KMS-11 (cell line): ENCODE measurements at regions not wholly inside any gene's neighbourhood (a gene's known extent, or its start where the extent isn't known, plus 50 kb on each side); places are given as distances from the start of the nearest gene placed in this dataset.

Experiments used
- H2AFZ ChIP-seq: fragments of 200-600 bp; sonication (generic); 2 replicates; pipeline ENCODE4 v1.6.1; 2016; ENCODE audit warnings: antibody characterized with exemption, mixed run types, low read depth
- H3K27ac ChIP-seq: fragments of 200-600 bp; sonication (generic); 2 replicates; pipeline ENCODE4 v1.6.1; 2016; ENCODE audit warnings: mild to moderate bottlenecking, mixed run types
- H3K27me3 ChIP-seq: fragments of 200-600 bp; sonication (generic); 2 replicates; pipeline ENCODE4 v1.6.1; 2017; ENCODE audit warnings: mild to moderate bottlenecking, low read depth, mixed run types, moderate library complexity; ENCODE audit not compliant: insufficient read depth
- H3K36me3 ChIP-seq: fragments of 200-600 bp; sonication (generic); 2 replicates; pipeline ENCODE4 v1.6.1; 2017; ENCODE audit warnings: mild to moderate bottlenecking, mixed run types; ENCODE audit not compliant: insufficient read depth
- H3K4me1 ChIP-seq: fragments of 200-600 bp; sonication (generic); 2 replicates; pipeline ENCODE4 v1.6.1; 2016; ENCODE audit warnings: mild to moderate bottlenecking, low read depth, mixed run types; ENCODE audit not compliant: poor library complexity, severe bottlenecking
- H3K4me2 ChIP-seq: fragments of 200-600 bp; sonication (generic); 2 replicates; pipeline ENCODE4 v1.7.0; 2016; ENCODE audit warnings: mild to moderate bottlenecking, mixed run types
- H3K4me3 ChIP-seq: fragments of 200-600 bp; sonication (generic); IDR thresholded peaks from 2 replicates; pipeline ENCODE4 v1.6.1; 2017; ENCODE audit warnings: low read depth, low read length, mixed read lengths; ENCODE audit not compliant: insufficient read depth
- H3K79me2 ChIP-seq: fragments of 200-600 bp; sonication (generic); 2 replicates; pipeline ENCODE4 v1.6.1; 2016; ENCODE audit warnings: low read depth, mixed run types; ENCODE audit not compliant: insufficient read depth
- H3K9ac ChIP-seq: fragments of 200-600 bp; sonication (generic); 2 replicates; pipeline ENCODE4 v1.6.1; 2016; ENCODE audit warnings: mild to moderate bottlenecking, mixed run types
- H4K20me1 ChIP-seq: fragments of 200-600 bp; sonication (generic); 2 replicates; pipeline ENCODE4 v1.6.1; 2016; ENCODE audit warnings: mild to moderate bottlenecking, mixed run types; ENCODE audit not compliant: insufficient read depth
- TF ChIP-seq, protein P1 (sequence below): fragments of 200-600 bp; sonication (generic); conservative IDR thresholded peaks from 2 replicates; pipeline ENCODE4 v1.6.1; 2017; ENCODE audit warnings: low read depth, mild to moderate bottlenecking, antibody characterized with exemption, low read length, moderate library complexity, mixed read lengths

DNA sequence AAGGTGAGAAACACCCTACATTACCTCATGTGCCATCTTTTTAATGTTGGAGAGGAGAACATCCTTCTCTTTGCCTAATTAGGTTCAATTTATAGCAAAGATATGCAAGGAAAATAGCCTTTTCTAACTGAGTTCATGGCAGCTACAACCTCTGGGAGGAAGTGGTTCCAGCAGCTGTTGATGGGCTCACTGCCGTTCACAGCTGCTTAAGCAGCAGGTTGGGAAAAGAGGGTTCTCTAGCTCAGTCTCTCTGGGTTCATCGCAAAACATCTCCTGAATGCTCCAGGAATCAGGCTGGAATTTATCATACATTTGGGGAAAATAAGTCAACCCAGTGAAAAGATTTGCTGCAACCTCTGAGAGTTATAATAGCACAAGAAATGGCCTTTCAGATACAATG, 115.1 kb downstream of the UNC5CL start:
- TF ChIP-seq, protein P1, sequence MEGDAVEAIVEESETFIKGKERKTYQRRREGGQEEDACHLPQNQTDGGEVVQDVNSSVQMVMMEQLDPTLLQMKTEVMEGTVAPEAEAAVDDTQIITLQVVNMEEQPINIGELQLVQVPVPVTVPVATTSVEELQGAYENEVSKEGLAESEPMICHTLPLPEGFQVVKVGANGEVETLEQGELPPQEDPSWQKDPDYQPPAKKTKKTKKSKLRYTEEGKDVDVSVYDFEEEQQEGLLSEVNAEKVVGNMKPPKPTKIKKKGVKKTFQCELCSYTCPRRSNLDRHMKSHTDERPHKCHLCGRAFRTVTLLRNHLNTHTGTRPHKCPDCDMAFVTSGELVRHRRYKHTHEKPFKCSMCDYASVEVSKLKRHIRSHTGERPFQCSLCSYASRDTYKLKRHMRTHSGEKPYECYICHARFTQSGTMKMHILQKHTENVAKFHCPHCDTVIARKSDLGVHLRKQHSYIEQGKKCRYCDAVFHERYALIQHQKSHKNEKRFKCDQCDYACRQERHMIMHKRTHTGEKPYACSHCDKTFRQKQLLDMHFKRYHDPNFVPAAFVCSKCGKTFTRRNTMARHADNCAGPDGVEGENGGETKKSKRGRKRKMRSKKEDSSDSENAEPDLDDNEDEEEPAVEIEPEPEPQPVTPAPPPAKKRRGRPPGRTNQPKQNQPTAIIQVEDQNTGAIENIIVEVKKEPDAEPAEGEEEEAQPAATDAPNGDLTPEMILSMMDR = no peak
- Histone ChIP-seq H3K27me3 (no peaks in the 10 kb centered on the region), H3K79me2 (no peaks in the 10 kb centered on the region), H3K9ac (no peak overlapping the region), H3K36me3 (no peaks in the 10 kb centered on the region), H3K4me1 (no peaks in the 10 kb centered on the region), H3K4me2 (no peak overlapping the region), H4K20me1 (no peaks in the 10 kb centered on the region), H3K27ac (no peak overlapping the region), H3K4me3 (no peak overlapping the region), H2AFZ (no peak overlapping the region)

DNA sequence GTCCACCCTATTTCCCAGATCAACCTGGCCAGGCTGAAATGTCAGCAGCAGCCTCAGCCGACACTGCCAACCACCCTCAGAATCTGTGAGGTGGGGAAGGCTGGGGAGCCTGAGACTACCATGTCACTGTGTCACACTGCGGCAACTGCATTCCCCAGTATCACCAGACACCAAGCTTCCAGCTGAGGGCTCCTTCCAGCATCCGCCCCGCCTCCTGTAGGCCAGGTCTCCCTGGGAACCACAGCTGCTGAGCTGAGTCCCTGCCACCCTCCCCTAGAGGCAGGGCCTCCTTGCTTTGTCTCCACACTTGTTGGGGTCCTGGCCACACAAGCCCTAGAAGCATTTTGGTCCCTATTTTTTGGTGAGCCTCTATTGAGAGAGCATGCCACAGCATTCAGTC, 115.7 kb downstream of the UNC5CL start:
- Histone ChIP-seq H3K27ac (no peak overlapping the region), H3K4me2 (no peak overlapping the region), H3K9ac (no peak overlapping the region), H3K27me3 (no peaks in the 10 kb centered on the region), H3K36me3 (no peaks in the 10 kb centered on the region), H3K4me3 (no peak overlapping the region), H3K4me1 (no peaks in the 10 kb centered on the region), H4K20me1 (no peaks in the 10 kb centered on the region), H2AFZ (no peak overlapping the region), H3K79me2 (no peaks in the 10 kb centered on the region)
- TF ChIP-seq, protein P1 = no peak

DNA sequence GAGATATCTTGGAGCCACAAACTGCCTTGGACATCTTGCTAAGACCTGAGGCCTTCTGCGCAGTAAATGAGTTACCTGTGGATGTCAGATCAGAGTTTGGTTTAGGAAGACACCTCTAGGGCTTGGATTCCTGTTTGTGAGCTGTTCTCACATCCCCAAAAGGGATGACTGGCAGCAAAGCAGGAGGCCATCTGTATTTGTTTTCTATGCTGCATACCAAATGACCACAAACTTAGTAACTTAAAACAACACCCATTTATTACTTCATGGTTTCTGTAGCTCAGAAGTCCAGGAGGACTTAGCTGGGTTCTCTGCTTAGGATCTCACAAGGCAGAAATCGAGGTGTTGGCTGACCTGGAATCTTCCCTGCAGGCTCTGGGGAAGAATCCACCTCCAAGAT, 116.7 kb downstream of the UNC5CL start:
- Histone ChIP-seq H3K4me3 (no peak overlapping the region), H2AFZ (no peak overlapping the region), H3K79me2 (no peaks in the 10 kb centered on the region), H3K27me3 (no peaks in the 10 kb centered on the region), H3K9ac (no peak overlapping the region), H3K4me2 (no peak overlapping the region), H3K27ac (no peak overlapping the region), H3K36me3 (no peaks in the 10 kb centered on the region), H3K4me1 (no peaks in the 10 kb centered on the region), H4K20me1 (no peaks in the 10 kb centered on the region)
- TF ChIP-seq, protein P1 = no peak

DNA sequence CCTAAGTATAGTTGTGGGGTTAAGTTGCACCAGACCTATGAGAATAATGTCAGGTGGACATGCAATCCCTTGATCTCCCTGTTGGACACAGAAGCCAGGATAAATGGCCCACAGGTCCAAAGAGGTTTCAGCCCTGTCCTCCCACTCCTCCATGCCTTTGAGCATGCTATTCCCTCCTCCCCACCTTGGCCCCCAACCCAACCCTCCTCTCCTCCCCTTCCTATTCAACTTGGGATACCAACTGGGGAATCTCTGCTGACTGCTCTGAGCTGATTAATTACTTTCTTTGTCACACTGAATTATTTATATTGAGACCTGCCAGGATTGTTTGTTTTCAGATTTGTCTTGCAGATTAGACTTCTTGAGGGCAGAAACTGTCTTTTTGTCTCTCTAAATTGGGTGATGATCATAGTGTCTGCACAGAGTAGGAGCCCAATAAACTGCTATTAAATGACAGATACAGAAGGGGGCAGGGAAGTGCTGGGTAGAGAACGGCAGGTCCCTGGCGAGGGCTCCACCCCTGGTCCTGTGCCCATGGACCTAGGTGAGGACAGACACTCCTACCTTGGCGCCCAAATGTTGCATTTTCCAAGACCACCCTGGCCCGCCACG, 120.9 kb downstream of the UNC5CL start:
- TF ChIP-seq, protein P1 = no peak

More for the DNA sequence above, 120.9 kb downstream of the UNC5CL start:
- Histone ChIP-seq H3K4me3 (no peak overlapping the region), H3K79me2 (no peaks in the 10 kb centered on the region), H3K4me2 (no peak overlapping the region), H3K9ac (no peak overlapping the region), H3K27me3 (no peaks in the 10 kb centered on the region), H3K4me1 (no peaks in the 10 kb centered on the region), H3K36me3 (no peaks in the 10 kb centered on the region), H4K20me1 (no peaks in the 10 kb centered on the region), H2AFZ (no peak overlapping the region), H3K27ac (no peak overlapping the region)
